AG04449 (cell line): ENCODE measurements at regions not wholly inside any gene's neighbourhood (a gene's known extent, or its start where the extent isn't known, plus 50 kb on each side); places are given as distances from the start of the nearest gene placed in this dataset.
A peak's percentile ranks its signal among the peaks of the same experiment; 100 is the strongest.

Source experiments
- CTCF ChIA-PET: fragments of 350-600 bp; formaldehyde crosslinking; extraction: SDS; loops from one replicate; lab custom pipeline; 2021; ENCODE audit warnings: antibody characterized with exemption; lab: Yijun Ruan, JAX
- POLR2A ChIA-PET: fragments of 400-600, 350-600 bp; formaldehyde crosslinking; extraction: SDS; loops from one replicate; lab custom pipeline; 2020; ENCODE audit warnings: antibody characterized with exemption, inconsistent platforms; lab: Yijun Ruan, JAX
- DNase-seq: peaks from one replicate; pipeline ENCODE4 v3.0.0-alpha.2; 2010; ENCODE audit warnings: low read depth, low spot score
- H3K4me3 ChIP-seq: 2 replicates; pipeline ENCODE4 v1.5.1; 2011; ENCODE audit warnings: low read depth, mild to moderate bottlenecking, control low read depth, low read length
- CTCF ChIP-seq: IDR thresholded peaks from one replicate; pipeline ENCODE4 v1.5.1; 2011; ENCODE audit warnings: mild to moderate bottlenecking, moderate library complexity, low read length, control low read depth, inconsistent platforms; ENCODE audit not compliant: insufficient read depth; ENCODE audit errors: missing control alignments

DNA sequence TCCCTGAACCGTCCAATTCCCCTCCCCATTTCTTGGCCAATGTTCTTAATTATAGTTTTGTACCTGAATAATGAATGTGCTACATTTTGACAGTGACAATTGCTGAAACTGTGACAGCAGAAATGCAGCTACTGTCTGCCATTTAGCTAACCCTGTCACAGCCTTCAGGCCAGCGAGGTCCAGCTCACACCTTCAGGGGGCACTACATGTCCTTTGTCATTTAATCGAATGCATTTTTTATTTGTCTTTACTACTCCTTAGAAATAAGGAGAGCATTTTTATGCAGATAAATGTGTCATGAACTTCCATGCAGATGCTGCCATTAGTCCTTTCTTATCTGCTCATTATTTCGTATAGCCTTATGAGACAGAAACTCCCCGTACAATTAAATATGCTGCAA is 159.9 kb downstream of the MZT1 start:
- DNase-seq = no peak
- POLR2A ChIA-PET = interaction anchor here (0.6 kb wide), 1 partner anchor 607 kb away, joined by 3 read pairs; no protein-coding TSS in a partner anchor
- TF ChIP-seq CTCF = no peak
- CTCF ChIA-PET = no interaction called here
- no peak overlapping the region for H3K4me3 ChIP-seq

DNA sequence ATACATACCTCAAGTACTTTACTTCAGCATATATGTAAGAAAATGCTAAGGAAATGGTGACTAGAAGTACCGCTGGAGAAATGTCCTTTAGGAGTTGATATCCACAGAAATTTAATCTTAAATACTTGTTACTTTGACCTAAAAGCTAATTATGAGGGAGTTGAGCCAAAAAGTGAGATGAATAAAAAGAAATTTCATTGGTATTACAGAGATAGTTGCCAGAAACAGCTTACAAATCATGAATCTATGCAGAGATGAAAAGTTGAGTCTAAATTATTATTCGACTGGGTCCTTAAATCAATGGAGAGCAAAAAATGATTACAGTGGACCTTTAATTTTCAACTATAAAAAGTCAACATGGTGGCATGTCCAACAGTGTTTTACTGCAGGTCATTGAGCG is 160.9 kb downstream of the MZT1 start:
- ChIA-PET POLR2A (no interaction called here), CTCF (interaction anchor here (1.0 to 1.6 kb wide), 3 partner anchors 14 to 514 kb away, joined by 3 to 4 read pairs (median 3); no protein-coding TSS in a partner anchor)
- no peak for TF ChIP-seq CTCF
- H3K4me3 ChIP-seq = no peak overlapping the region
- DNase-seq = no peak

DNA sequence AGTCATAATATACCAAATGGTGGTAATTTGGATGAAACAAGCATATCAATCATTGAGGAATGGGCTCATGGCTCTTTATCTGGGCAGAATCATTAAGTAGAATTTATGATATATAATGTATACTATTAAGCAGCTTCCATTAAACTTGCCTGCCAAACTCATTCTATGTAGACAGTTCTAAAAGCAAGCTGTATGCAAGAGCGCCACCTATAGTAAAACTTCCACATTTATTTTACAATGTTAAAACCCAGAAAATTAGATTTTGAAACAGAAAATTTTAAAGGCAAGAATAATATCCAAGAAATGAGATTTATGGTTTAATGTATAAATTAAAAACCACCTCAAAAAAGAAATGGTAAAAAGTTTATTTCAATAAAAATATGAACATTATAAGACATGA is 161.5 kb downstream of the MZT1 start:
- DNase-seq = no peak
- CTCF ChIA-PET = interaction anchor here (0.7 to 2.3 kb wide), 6 partner anchors 9 to 514 kb away, joined by 3 to 5 read pairs (median 3); no protein-coding TSS in a partner anchor
- POLR2A ChIA-PET = no interaction called here

GRCh38 chr13:72562686-72563085 is 164.7 kb downstream of the MZT1 start:
- DNase-seq = no peak
- TF ChIP-seq CTCF = no peak
- ChIA-PET CTCF (no interaction called here), POLR2A (no interaction called here)
- H3K4me3 ChIP-seq = no peak overlapping the region

More for the DNA sequence above, 161.5 kb downstream of the MZT1 start:
- no peak overlapping the region for H3K4me3 ChIP-seq
- TF ChIP-seq CTCF = peak; percentile 37

DNA sequence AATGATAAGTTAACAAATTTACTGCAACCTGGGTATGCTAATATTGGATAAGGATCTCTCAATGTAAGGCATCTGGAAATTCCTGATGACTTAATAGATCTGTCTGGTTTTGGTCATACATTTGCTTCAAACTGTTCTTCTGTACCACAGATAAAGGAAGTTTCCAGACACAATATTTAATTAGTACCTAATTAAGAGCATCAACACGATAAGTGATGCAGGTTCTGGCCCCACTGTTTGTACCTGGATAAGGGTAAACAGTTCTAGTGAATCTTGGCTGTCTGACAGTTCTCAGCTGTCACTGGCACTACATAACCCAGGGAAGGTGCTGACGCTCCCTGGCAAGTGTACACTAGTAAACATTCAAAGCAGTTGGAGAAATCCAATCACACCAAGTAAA is 165.6 kb downstream of the MZT1 start:
- DNase-seq = no peak
- H3K4me3 ChIP-seq = no peak overlapping the region
- ChIA-PET CTCF (no interaction called here), POLR2A (no interaction called here)
- TF ChIP-seq CTCF = no peak

GRCh38 chr13:72559716-72560115 is 167.7 kb downstream of the MZT1 start:
- CTCF ChIA-PET = no interaction called here
- H3K4me3 ChIP-seq = no peak overlapping the region
- no peak for TF ChIP-seq CTCF
- POLR2A ChIA-PET = no interaction called here
- DNase-seq = no peak
